Spleen (tissue), 7 donors: ENCODE measurements at regions not wholly inside any gene's neighbourhood (a gene's known extent, or its start where the extent isn't known, plus 50 kb on each side); places are given as distances from the start of the nearest gene placed in this dataset.

Experiments
- POLR2A ChIP-seq, 3 donors: fragments of 450-650 bp; IDR thresholded peaks; one replicate each; pipeline ENCODE4 v1.5.1; 2017; ENCODE audit warnings: antibody characterized with exemption in 3 of 3, mild to moderate bottlenecking in 1 of 3
- POLR2AphosphoS5 ChIP-seq, 3 donors: sonication (generic); formaldehyde crosslinking; IDR thresholded peaks; one replicate each; pipeline ENCODE4 v1.5.1; 2017; ENCODE audit warnings: antibody characterized with exemption in 3 of 3
- TF ChIP-seq, protein P1 (sequence below), 11 experiments: fragments of 200-600 bp in 7 of 11; fragments of 450-650 bp in 4 of 11; sonication (generic) in 4 of 11; IDR thresholded peaks in 8 of 11; conservative IDR thresholded peaks in 3 of 11; 1 replicate in 7 of 11; 2 replicates in 4 of 11; pipeline versions ENCODE4 v1.4.0 to v1.8.0; 2016 to 2021; ENCODE audit warnings: antibody characterized with exemption in 11 of 11, inconsistent platforms in 4 of 11, mild to moderate bottlenecking in 1 of 11
- donor health status: DM: no; HTN: no; CAD: no; lungs with moderate emphysema.
- donor health status: DM: no; HTN: no; CAD: no.
- donor health status: DM: no; HTN: no; CAD: no.

DNA sequence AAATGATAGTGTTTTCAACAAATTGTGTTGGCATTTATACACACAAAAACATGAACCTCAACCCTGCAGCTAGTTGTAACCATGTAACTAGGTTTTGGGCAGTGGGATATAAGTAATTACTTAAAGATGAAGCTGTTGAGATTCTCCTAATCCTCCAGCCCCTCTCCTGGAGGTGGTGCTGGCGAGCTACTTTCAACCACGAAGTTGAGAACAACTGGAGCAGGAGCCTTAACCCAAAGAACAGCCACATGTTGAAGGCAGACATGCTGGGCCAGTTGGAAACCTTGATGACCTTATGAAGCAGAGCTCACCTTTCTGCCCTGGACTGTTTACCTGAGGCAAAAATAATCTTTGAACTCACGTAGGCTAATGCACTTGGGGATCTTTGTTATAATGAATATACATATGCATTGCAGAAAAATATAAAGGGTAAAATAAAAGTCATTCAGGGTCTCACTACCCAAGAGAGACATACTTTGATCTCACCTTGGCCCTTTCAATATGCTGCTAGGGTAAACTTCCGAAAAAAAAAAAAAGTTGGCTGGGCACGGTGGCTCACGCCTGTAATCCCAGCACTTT, 89.6 kb upstream of the NPAS2 start:
- TF ChIP-seq, protein P1, sequence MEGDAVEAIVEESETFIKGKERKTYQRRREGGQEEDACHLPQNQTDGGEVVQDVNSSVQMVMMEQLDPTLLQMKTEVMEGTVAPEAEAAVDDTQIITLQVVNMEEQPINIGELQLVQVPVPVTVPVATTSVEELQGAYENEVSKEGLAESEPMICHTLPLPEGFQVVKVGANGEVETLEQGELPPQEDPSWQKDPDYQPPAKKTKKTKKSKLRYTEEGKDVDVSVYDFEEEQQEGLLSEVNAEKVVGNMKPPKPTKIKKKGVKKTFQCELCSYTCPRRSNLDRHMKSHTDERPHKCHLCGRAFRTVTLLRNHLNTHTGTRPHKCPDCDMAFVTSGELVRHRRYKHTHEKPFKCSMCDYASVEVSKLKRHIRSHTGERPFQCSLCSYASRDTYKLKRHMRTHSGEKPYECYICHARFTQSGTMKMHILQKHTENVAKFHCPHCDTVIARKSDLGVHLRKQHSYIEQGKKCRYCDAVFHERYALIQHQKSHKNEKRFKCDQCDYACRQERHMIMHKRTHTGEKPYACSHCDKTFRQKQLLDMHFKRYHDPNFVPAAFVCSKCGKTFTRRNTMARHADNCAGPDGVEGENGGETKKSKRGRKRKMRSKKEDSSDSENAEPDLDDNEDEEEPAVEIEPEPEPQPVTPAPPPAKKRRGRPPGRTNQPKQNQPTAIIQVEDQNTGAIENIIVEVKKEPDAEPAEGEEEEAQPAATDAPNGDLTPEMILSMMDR (IDR thresholded peaks at IDR 0.05 in 8 of 11, conservative IDR thresholded peaks at IDR 0.05 in 3 of 11) = peak in 9 of 11 experiments; percentile 28 to 58 (median 44)
- TF ChIP-seq POLR2AphosphoS5 (IDR thresholded peaks at IDR 0.05) (no peak), POLR2A (IDR thresholded peaks at IDR 0.05) (no peak)
